ENCODE measurements at regions not wholly inside any gene's neighbourhood (a gene's known extent, or its start where the extent isn't known, plus 50 kb on each side); places are given as distances from the start of the nearest gene placed in this dataset.

- no peak for DNase-seq (ENCODE audit: extremely low spot score)
- TF ChIP-seq, protein P1, sequence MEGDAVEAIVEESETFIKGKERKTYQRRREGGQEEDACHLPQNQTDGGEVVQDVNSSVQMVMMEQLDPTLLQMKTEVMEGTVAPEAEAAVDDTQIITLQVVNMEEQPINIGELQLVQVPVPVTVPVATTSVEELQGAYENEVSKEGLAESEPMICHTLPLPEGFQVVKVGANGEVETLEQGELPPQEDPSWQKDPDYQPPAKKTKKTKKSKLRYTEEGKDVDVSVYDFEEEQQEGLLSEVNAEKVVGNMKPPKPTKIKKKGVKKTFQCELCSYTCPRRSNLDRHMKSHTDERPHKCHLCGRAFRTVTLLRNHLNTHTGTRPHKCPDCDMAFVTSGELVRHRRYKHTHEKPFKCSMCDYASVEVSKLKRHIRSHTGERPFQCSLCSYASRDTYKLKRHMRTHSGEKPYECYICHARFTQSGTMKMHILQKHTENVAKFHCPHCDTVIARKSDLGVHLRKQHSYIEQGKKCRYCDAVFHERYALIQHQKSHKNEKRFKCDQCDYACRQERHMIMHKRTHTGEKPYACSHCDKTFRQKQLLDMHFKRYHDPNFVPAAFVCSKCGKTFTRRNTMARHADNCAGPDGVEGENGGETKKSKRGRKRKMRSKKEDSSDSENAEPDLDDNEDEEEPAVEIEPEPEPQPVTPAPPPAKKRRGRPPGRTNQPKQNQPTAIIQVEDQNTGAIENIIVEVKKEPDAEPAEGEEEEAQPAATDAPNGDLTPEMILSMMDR (IDR thresholded peaks at IDR 0.05; ENCODE audit: control extremely low read depth, extremely low read depth, low read depth, missing control alignments), result no peak
- ChIA-PET POLR2A (no interaction called here), CTCF (no interaction called here)
Measured at GRCh38 chr20:60820149-60820548, 431.9 kb upstream of the CDH4 start.

DNA sequence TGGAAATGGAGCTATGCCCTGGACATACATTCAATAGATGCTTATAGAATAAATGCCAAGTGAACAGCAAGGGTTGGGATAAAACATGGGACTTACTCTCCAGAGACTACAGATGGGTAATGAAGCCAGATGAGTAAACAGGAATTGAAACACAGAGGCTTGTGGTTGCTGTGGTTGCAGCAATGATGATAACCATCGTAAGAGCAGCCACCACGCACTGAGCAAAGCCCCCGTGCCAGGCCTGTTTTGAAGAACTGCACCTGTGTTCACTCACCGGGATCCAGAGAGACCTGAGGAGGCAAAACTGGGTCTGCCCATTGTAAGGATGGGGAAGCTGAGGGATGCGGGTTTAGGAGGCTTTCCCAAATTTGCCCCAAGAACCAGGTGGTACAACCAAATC, 431.1 kb upstream of the CDH4 start:
- DNase-seq (ENCODE audit: extremely low spot score), result no peak
- ChIA-PET CTCF (no interaction called here), POLR2A (no interaction called here)
- TF ChIP-seq, protein P1 (IDR thresholded peaks at IDR 0.05; ENCODE audit: control extremely low read depth, extremely low read depth, low read depth, missing control alignments), result no peak

DNA sequence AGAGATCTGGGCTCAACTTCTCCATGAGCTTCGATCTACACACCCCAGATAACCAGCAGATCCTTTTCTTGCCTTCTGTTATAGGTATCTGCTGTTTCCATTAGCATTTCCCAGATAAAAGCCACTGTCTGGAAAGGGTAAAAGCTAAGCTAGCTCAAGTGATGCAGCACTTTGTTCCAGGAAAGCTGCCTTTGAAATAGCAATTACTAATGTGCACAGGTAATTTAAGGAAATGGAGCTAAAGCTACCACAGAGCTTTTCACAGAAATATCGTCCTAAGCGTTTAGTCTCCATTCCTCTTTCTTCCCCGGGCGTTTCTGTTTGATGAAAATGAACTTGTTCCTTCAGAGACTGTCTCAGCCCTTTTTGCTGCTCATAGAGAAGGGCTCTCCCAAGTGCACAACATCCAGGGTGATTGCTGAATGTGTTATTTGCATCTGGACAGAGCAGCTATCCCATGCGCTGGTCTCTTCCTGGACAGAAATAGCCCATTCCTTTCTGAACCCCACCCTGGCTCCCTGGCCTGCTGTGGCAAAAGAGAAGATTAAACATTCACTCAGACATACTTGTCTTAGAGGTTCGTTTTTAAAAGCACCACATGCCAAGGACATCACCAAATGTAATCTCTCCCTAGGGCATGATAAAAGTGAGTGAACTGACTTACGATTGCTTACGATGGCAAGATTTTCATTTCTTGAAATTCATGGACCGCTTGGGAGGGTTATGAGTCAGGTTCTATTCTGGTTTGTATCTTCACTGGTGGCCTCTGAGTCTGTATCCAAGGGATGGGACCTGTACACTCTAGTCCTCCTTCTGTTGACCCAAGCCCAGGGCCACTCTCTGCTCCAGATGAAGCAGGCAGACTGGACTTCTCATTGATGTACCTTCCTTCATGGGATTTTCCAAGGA, 429.1 kb upstream of the CDH4 start:
- ChIA-PET POLR2A (no interaction called here), CTCF (no interaction called here)
- no peak for DNase-seq (ENCODE audit: extremely low spot score)
- TF ChIP-seq, protein P1 (IDR thresholded peaks at IDR 0.05; ENCODE audit: control extremely low read depth, extremely low read depth, low read depth, missing control alignments), result no peak

GRCh38 chr20:60835876-60836275, 416.2 kb upstream of the CDH4 start:
- POLR2A ChIA-PET, result no interaction called here
- CTCF ChIA-PET, result no interaction called here
- DNase-seq (ENCODE audit: extremely low spot score), result no peak
- TF ChIP-seq, protein P1 (IDR thresholded peaks at IDR 0.05; ENCODE audit: control extremely low read depth, extremely low read depth, low read depth, missing control alignments), result no peak

GRCh38 chr20:60837173-60837770, 414.8 kb upstream of the CDH4 start:
- CTCF ChIA-PET, result no interaction called here
- POLR2A ChIA-PET, result no interaction called here
- TF ChIP-seq, protein P1 (IDR thresholded peaks at IDR 0.05; ENCODE audit: control extremely low read depth, extremely low read depth, low read depth, missing control alignments), result no peak

GRCh38 chr20:60838297-60838696, 413.8 kb upstream of the CDH4 start:
- DNase-seq (ENCODE audit: extremely low spot score), result no peak
- TF ChIP-seq, protein P1 (IDR thresholded peaks at IDR 0.05; ENCODE audit: control extremely low read depth, extremely low read depth, low read depth, missing control alignments), result no peak
- CTCF ChIA-PET, result no interaction called here
- POLR2A ChIA-PET, result no interaction called here

More at GRCh38 chr20:60837173-60837770, 414.8 kb upstream of the CDH4 start:
- no peak for DNase-seq (ENCODE audit: extremely low spot score)
